Smooth muscle cell (in vitro differentiated cells): ENCODE measurements at regions not wholly inside any gene's neighbourhood (a gene's known extent, or its start where the extent isn't known, plus 50 kb on each side); places are given as distances from the start of the nearest gene placed in this dataset.

Experiments
- DNase-seq: peaks from one replicate; lab custom pipeline; 2025; ENCODE audit not compliant: unreplicated experiment; lab: John Stamatoyannopoulos, UW
- H2AFZ ChIP-seq: fragments of 200-600 bp; sonication (generic); 2 replicates; pipeline ENCODE4 v1.6.0; 2016; ENCODE audit warnings: antibody characterized with exemption, low read depth, mild to moderate bottlenecking
- H3F3A ChIP-seq: fragments of 200-600 bp; sonication (generic); 2 replicates; pipeline ENCODE4 v1.6.0; 2017; ENCODE audit warnings: antibody characterized with exemption, low read depth
- H3K27ac ChIP-seq: fragments of 200-600 bp; sonication (generic); 2 replicates; pipeline ENCODE4 v1.5.1; 2016; ENCODE audit warnings: low read depth, mild to moderate bottlenecking
- H3K27me3 ChIP-seq: fragments of 200-600 bp; sonication (generic); 2 replicates; pipeline ENCODE4 v1.6.1; 2016; ENCODE audit warnings: low read depth, mild to moderate bottlenecking
- H3K36me3 ChIP-seq: fragments of 200-600 bp; sonication (generic); 2 replicates; pipeline ENCODE4 v1.5.1; 2016; ENCODE audit warnings: low read depth
- H3K4me1 ChIP-seq: fragments of 200-600 bp; sonication (generic); 2 replicates; pipeline ENCODE4 v1.5.1; 2016; ENCODE audit warnings: low read depth
- H3K4me2 ChIP-seq: fragments of 200-600 bp; sonication (generic); 2 replicates; pipeline ENCODE4 v1.6.0; 2016; ENCODE audit warnings: mild to moderate bottlenecking
- H3K4me3 ChIP-seq: fragments of 200-600 bp; sonication (generic); 2 replicates; pipeline ENCODE4 v1.5.1; 2016; ENCODE audit warnings: mild to moderate bottlenecking
- H3K79me2 ChIP-seq: fragments of 200-600 bp; sonication (generic); 2 replicates; pipeline ENCODE4 v1.6.0; 2016; ENCODE audit warnings: low read depth, mild to moderate bottlenecking
- H3K9ac ChIP-seq: fragments of 200-600 bp; sonication (generic); 2 replicates; pipeline ENCODE4 v1.6.0; 2016; ENCODE audit warnings: low read depth
- H3K9me3 ChIP-seq: fragments of 200-600 bp; sonication (generic); replicated peaks from 2 replicates; pipeline ENCODE4 v1.5.1; 2016; ENCODE audit warnings: low read depth
- H4K20me1 ChIP-seq: fragments of 200-600 bp; sonication (generic); 2 replicates; pipeline ENCODE4 v1.6.0; 2016; ENCODE audit warnings: low read depth
- CTCF ChIP-seq: fragments of 200-600 bp; sonication (generic); IDR thresholded peaks from 2 replicates; pipeline ENCODE4 v1.5.1; 2017; ENCODE audit warnings: borderline replicate concordance, mild to moderate bottlenecking, antibody characterized with exemption; ENCODE audit not compliant: insufficient read depth, poor library complexity, severe bottlenecking
- WGBS: methylation state at CpG from one replicate; pipeline ENCODE4 v1.1.7; 2016; ENCODE audit warnings: low lambda C conversion rate; 5-methylcytosine and 5-hydroxymethylcytosine counted together

GRCh38 chr19:27722625-27723024 is 1490.3 kb downstream of the UQCRFS1 start:
- WGBS, result 89% methylated on average over 4 of the region's 4 CpGs
- Histone ChIP-seq H3K27ac (no peak overlapping the region), H3K36me3 (peaks cover 15% of the 10 kb centered on the region), H3K4me2 (no peak overlapping the region), H3K4me3 (no peak overlapping the region), H3F3A (no peaks in the 10 kb centered on the region), H3K9ac (no peak overlapping the region), H2AFZ (no peak overlapping the region), H3K79me2 (no peaks in the 10 kb centered on the region), H3K27me3 (no peaks in the 10 kb centered on the region), H3K4me1 (no peaks in the 10 kb centered on the region), H4K20me1 (no peaks in the 10 kb centered on the region), H3K9me3 (peaks cover 52% of the 10 kb centered on the region)
- no peak for TF ChIP-seq CTCF
- DNase-seq, result no peak

GRCh38 chr19:27720155-27720554 is 1492.8 kb downstream of the UQCRFS1 start:
- no peak overlapping the region for H3K4me3 ChIP-seq
- H3K9me3 ChIP-seq, result peaks cover 36% of the 10 kb centered on the region
- H4K20me1 ChIP-seq, result no peaks in the 10 kb centered on the region
- no peak overlapping the region for H3K4me2 ChIP-seq
- H3K36me3 ChIP-seq, result peaks cover 4% of the 10 kb centered on the region
- TF ChIP-seq CTCF, result no peak
- DNase-seq, result no peak
- no peak overlapping the region for H3K9ac ChIP-seq
- H3K79me2 ChIP-seq, result no peaks in the 10 kb centered on the region
- H3K4me1 ChIP-seq, result no peaks in the 10 kb centered on the region
- no peak overlapping the region for H3K27ac ChIP-seq
- no peaks in the 10 kb centered on the region for H3K27me3 ChIP-seq
- no peak overlapping the region for H2AFZ ChIP-seq
- WGBS, result 90% methylated on average over 5 of the region's 5 CpGs
- no peaks in the 10 kb centered on the region for H3F3A ChIP-seq

GRCh38 chr19:27719034-27719433 is 1493.9 kb downstream of the UQCRFS1 start:
- Histone ChIP-seq H3K79me2 (no peaks in the 10 kb centered on the region), H3K36me3 (no peaks in the 10 kb centered on the region), H4K20me1 (no peaks in the 10 kb centered on the region), H3F3A (no peaks in the 10 kb centered on the region), H3K9me3 (peaks cover 31% of the 10 kb centered on the region), H3K27ac (no peak overlapping the region), H3K9ac (no peak overlapping the region), H3K4me2 (no peak overlapping the region), H2AFZ (no peak overlapping the region), H3K27me3 (no peaks in the 10 kb centered on the region), H3K4me1 (no peaks in the 10 kb centered on the region), H3K4me3 (no peak overlapping the region)
- TF ChIP-seq CTCF, result no peak
- DNase-seq, result no peak
- WGBS, result 89% methylated on average over 6 of the region's 6 CpGs

- no peak overlapping the region for H3K4me3 ChIP-seq
- no peaks in the 10 kb centered on the region for H3K79me2 ChIP-seq
- H3K27ac ChIP-seq, result no peak overlapping the region
- H3K4me2 ChIP-seq, result no peak overlapping the region
- H3K27me3 ChIP-seq, result no peaks in the 10 kb centered on the region
- no peak overlapping the region for H2AFZ ChIP-seq
- DNase-seq, result no peak
- no peak for TF ChIP-seq CTCF
- no peaks in the 10 kb centered on the region for H4K20me1 ChIP-seq
- no peaks in the 10 kb centered on the region for H3K4me1 ChIP-seq
- H3K9ac ChIP-seq, result no peak overlapping the region
- peaks cover 32% of the 10 kb centered on the region for H3K9me3 ChIP-seq
- no peaks in the 10 kb centered on the region for H3F3A ChIP-seq
- no peaks in the 10 kb centered on the region for H3K36me3 ChIP-seq
- 79% methylated on average over 4 of the region's 4 CpGs for WGBS
Observed at GRCh38 chr19:27718234-27718633, 1494.7 kb downstream of the UQCRFS1 start.
